HepG2 (cell line): ENCODE measurements at regions not wholly inside any gene's neighbourhood (a gene's known extent, or its start where the extent isn't known, plus 50 kb on each side); places are given as distances from the start of the nearest gene placed in this dataset.

ENCODE experiments used
- ATAC-seq: fragments of 200-7000 bp; cut with Tn5 transposase; 3 replicates; pipeline ENCODE4 v1.9.1; 2020; ENCODE audit warnings: mild to moderate bottlenecking, moderate library complexity
- BruUV-seq: library from RNA; stranded (reverse); fragments of 400-500 nt; replicated peaks from 2 replicates; lab custom pipeline; 2021; lab: Mats Ljungman, UMichigan
- CTCF ChIA-PET: fragments of 300-600 bp; formaldehyde crosslinking; extraction: SDS; loops from one replicate; lab custom pipeline; 2021; ENCODE audit warnings: low total read pairs, inconsistent platforms, low intra/inter-chr PET ratio; lab: Yijun Ruan, JAX
- POLR2A ChIA-PET: fragments of 350-600 bp; sonication (Branson Sonifier 250); formaldehyde crosslinking; loops from one replicate; lab custom pipeline; 2020; ENCODE audit warnings: antibody characterized with exemption, inconsistent platforms; lab: Yijun Ruan, JAX
- DNase-seq: peaks from one replicate; pipeline ENCODE4 v3.0.0-alpha.2; 2015; ENCODE audit warnings: low spot score
- FAIRE-seq: peaks from 3 replicates; lab custom pipeline; 2011; peaks lifted over from hg19 to GRCh38; lab: Jason Lieb, UNC
- H2AFZ ChIP-seq: one replicate; pipeline ENCODE4 v1.6.1; 2011; ENCODE audit warnings: low read length, inconsistent platforms
- H3K27ac ChIP-seq: fragments of 300-600 bp; 3 replicates; pipeline ENCODE4 v1.8.0; 2011; ENCODE audit warnings: mixed run types, mild to moderate bottlenecking, mixed read lengths, low read length, inconsistent platforms; ENCODE audit not compliant: insufficient read depth; ENCODE audit errors: extremely low read length
- H3K27me3 ChIP-seq, 2 experiments: fragments of 200-600 bp in 1 of 2; 2 replicates in 1 of 2; 3 replicates in 1 of 2; pipeline versions ENCODE4 v1.6.0 to v1.8.0; 2011; ENCODE audit warnings: low read length in 2 of 2, mild to moderate bottlenecking in 2 of 2, moderate library complexity in 2 of 2, inconsistent platforms in 1 of 2; ENCODE audit not compliant: insufficient read depth in 2 of 2, control insufficient read depth in 1 of 2
- H3K36me3 ChIP-seq, 2 experiments: fragments of 200-600 bp in 1 of 2; replicated peaks in 1 of 2; 2 replicates in 1 of 2; 3 replicates in 1 of 2; pipeline versions ENCODE4 v1.5.1 to v1.8.0; 2011; ENCODE audit warnings: low read length in 2 of 2, inconsistent platforms in 1 of 2; ENCODE audit not compliant: insufficient read depth in 2 of 2, control insufficient read depth in 1 of 2
- H3K4me1 ChIP-seq: 2 replicates; pipeline ENCODE4 v1.5.1; 2012; ENCODE audit warnings: low read length, inconsistent platforms; ENCODE audit not compliant: insufficient read depth
- H3K4me2 ChIP-seq: 2 replicates; pipeline ENCODE4 v1.6.0; 2011; ENCODE audit warnings: low read depth, low read length, inconsistent platforms
- H3K4me3 ChIP-seq, 3 experiments: fragments of 200-600 bp in 1 of 3; sonication (generic), shearing (Covaris generic) in 1 of 3; replicated peaks in 1 of 3; 2 replicates each; pipeline ENCODE4 v1.5.1; 2011 to 2016; ENCODE audit warnings: low read length in 3 of 3, inconsistent platforms in 2 of 3, low read depth in 2 of 3, mild to moderate bottlenecking in 2 of 3, control low read depth in 1 of 3, mixed read lengths in 1 of 3; ENCODE audit not compliant: insufficient read depth in 1 of 3
- H3K79me2 ChIP-seq: one replicate; pipeline ENCODE4 v1.6.1; 2011; ENCODE audit warnings: low read length, inconsistent platforms; ENCODE audit not compliant: insufficient read depth
- H3K9ac ChIP-seq: 2 replicates; pipeline ENCODE4 v1.6.0; 2011; ENCODE audit warnings: mild to moderate bottlenecking, low read depth, low read length, inconsistent platforms; ENCODE audit not compliant: insufficient read depth
- H3K9me3 ChIP-seq: 2 replicates; pipeline ENCODE4 v1.5.1; 2012; ENCODE audit warnings: mild to moderate bottlenecking, low read length
- H4K20me1 ChIP-seq: 2 replicates; pipeline ENCODE4 v1.6.0; 2011; ENCODE audit warnings: inconsistent platforms, mild to moderate bottlenecking, low read length, moderate library complexity; ENCODE audit not compliant: insufficient read depth
- CERS6 ChIP-seq: sonication (generic); formaldehyde crosslinking; IDR thresholded peaks from 2 replicates; pipeline ENCODE4 v1.5.0; 2020; ENCODE audit warnings: missing genetic modification reagents
- CREB1 ChIP-seq, 2 experiments: fragments of 450-650 bp in 1 of 2; IDR thresholded peaks; 2 replicates each; pipeline ENCODE4 v1.6.1; 2016 to 2017; ENCODE audit warnings: control low read depth in 1 of 2, mild to moderate bottlenecking in 1 of 2, missing compliant biosample characterization in 1 of 2, missing genetic modification characterization in 1 of 2
- DZIP1 ChIP-seq: sonication (generic); formaldehyde crosslinking; IDR thresholded peaks from 2 replicates; pipeline ENCODE4 v1.5.0; 2020; ENCODE audit warnings: mild to moderate bottlenecking, missing genetic modification reagents
- GLMP ChIP-seq: sonication (generic); formaldehyde crosslinking; IDR thresholded peaks from 2 replicates; pipeline ENCODE4 v1.9.0; 2021; ENCODE audit warnings: missing genetic modification reagents, mild to moderate bottlenecking, borderline replicate concordance
- HOXA7 ChIP-seq: sonication (generic); formaldehyde crosslinking; IDR thresholded peaks from 2 replicates; pipeline ENCODE4 v1.8.1; 2022; ENCODE audit warnings: mild to moderate bottlenecking, missing genetic modification reagents, moderate library complexity
- POGZ ChIP-seq: sonication (generic); formaldehyde crosslinking; IDR thresholded peaks from 2 replicates; pipeline ENCODE4 v1.4.0; 2020; ENCODE audit warnings: mild to moderate bottlenecking, missing genetic modification reagents
- REPIN1 ChIP-seq: sonication (generic); formaldehyde crosslinking; IDR thresholded peaks from 2 replicates; pipeline ENCODE4 v1.8.0; 2022; ENCODE audit warnings: missing genetic modification reagents, low read depth, mild to moderate bottlenecking, borderline replicate concordance
- WGBS: methylation state at CpG from one replicate; pipeline ENCODE4 v1.1.6; 2017; ENCODE audit warnings: low lambda C conversion rate; 5-methylcytosine and 5-hydroxymethylcytosine counted together
- in situ Hi-C: cut with HindIII; loops from 2 replicates; pipeline ENCODE4 v1.10.0; 2017; ENCODE audit warnings: low pct_unique_long_range_greater_than_20kb; ENCODE audit not compliant: extremely low pct_ligation_motif_present
- intact Hi-C: fragments of 100-400 bp; cut with micrococcal nuclease; formaldehyde crosslinking; loops from one replicate; pipeline ENCODE4 v1.10.0; 2022; ENCODE audit not compliant: unreplicated experiment

- no peak for TF ChIP-seq GLMP (CRISPR knock-in tag)
- TF ChIP-seq HOXA7 (CRISPR knock-in tag) = no peak
Measured at GRCh38 chr12:83322809-83323208, 636.1 kb downstream of the TMTC2 start (continued).

- no peak overlapping the region for H3K4me3 ChIP-seq
- no peak overlapping the region for H3K4me2 ChIP-seq
- no TSS peak for BruUV-seq
- H3K27me3 ChIP-seq = no peaks in the 10 kb centered on the region
- no peak for DNase-seq
- intact Hi-C loops (no loop called here), in situ Hi-C loops (no loop called here)
- H3K9me3 ChIP-seq = peaks cover 44% of the 10 kb centered on the region
- 0% methylated on average over 2 of the region's 2 CpGs for WGBS
- no peak overlapping the region for H2AFZ ChIP-seq
- no peak overlapping the region for H3K27ac ChIP-seq
- no peak overlapping the region for H3K9ac ChIP-seq
- no peak for ATAC-seq
- H3K4me1 ChIP-seq = no peaks in the 10 kb centered on the region
- no peaks in the 10 kb centered on the region for H3K79me2 ChIP-seq
- CTCF ChIA-PET = no interaction called here
- POLR2A ChIA-PET = no interaction called here
- TF ChIP-seq CERS6 (CRISPR knock-in tag) (no peak), POGZ (no peak), REPIN1 (CRISPR knock-in tag) (no peak), CREB1 (IDR thresholded peaks at IDR 0.05) (no peak), CREB1 (CRISPR knock-in tag; IDR thresholded peaks at IDR 0.05) (no peak), DZIP1 (CRISPR knock-in tag) (no peak)
- no peaks in the 10 kb centered on the region for H3K36me3 ChIP-seq
- H4K20me1 ChIP-seq = no peaks in the 10 kb centered on the region
- no peak for FAIRE-seq
Measured at GRCh38 chr12:83321971-83322370, 635.3 kb downstream of the TMTC2 start.
